ENCODE measurements at regions not wholly inside any gene's neighbourhood (a gene's known extent, or its start where the extent isn't known, plus 50 kb on each side); places are given as distances from the start of the nearest gene placed in this dataset.

DNA sequence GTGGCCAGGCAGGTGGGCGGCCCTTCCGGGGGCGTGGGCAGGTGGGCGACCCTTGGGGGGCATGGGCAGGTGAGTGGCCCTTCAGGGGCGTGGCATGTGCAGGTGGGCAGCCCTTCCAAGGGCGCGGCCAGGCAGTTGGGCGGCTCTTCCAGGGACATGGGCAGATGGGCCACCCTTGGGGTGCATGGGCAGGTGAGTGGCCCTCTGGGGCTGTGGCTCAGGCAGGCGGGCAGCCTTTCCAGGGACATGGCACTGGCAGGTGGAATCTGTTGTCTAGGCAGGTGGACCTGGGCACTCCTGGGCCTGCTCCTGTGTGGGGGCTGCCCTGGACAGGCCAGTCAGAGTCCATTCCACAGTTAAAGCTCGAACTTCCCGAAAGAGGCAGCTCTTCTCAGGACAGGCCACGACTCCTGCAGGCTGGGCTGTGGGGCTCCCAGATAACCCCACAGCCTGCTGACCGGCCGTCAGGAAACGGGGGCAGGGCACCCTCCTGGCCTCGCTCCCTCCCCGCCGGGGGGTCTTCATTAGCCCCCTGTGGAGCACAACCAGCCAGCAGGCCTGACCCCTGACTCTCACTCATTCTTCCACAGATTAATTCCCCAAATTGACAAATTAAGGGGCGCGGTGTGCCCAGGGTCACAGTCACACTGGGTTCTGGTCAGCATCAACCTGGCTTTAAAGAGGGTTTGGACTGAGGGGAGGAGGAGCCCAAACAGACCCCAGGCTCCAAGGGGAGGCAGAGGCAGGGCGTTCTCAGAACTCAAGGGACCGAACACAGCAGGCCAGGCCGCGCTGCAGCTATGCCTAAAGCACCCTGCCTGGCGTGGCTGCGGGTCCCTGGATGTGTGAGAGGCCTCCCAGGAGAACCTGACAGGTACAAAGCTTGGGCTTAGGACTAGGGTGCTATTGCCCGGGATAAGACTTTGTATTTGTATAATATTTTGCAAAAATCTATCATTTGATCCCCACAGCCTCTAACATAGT lies 130.0 kb downstream of the DLL1 start:
- no peak for DNase-seq (ENCODE audit: low read depth)

DNA sequence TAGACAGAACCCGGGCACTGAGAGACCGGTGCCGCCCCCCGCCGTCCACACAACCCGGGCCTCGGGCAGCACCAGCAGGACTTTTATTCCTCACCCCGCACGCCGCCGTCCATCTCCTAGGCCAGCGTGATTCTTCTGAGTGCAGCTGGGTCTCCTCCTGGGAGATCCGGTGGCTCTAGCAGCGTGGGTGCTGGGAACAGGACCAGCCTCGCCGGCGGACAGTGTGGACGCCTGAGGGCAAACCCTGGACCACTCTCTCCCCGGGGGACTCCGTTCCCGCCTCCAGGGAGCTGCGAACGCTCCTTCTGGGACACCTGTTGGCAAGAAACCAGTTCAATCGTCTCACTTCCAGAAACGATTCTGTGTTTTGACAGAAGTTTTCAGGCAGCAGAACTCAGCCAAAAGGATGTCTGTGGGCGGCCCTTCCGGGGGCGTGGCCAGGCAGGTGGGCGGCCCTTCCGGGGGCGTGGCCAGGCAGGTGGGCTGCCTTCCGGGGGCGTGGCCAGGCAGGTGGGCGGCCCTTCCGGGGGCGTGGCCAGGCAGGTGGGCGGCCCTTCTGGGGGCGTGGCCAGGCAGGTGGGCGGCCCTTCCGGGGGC lies 130.7 kb downstream of the DLL1 start:
- no peak for DNase-seq (ENCODE audit: low read depth)

DNA sequence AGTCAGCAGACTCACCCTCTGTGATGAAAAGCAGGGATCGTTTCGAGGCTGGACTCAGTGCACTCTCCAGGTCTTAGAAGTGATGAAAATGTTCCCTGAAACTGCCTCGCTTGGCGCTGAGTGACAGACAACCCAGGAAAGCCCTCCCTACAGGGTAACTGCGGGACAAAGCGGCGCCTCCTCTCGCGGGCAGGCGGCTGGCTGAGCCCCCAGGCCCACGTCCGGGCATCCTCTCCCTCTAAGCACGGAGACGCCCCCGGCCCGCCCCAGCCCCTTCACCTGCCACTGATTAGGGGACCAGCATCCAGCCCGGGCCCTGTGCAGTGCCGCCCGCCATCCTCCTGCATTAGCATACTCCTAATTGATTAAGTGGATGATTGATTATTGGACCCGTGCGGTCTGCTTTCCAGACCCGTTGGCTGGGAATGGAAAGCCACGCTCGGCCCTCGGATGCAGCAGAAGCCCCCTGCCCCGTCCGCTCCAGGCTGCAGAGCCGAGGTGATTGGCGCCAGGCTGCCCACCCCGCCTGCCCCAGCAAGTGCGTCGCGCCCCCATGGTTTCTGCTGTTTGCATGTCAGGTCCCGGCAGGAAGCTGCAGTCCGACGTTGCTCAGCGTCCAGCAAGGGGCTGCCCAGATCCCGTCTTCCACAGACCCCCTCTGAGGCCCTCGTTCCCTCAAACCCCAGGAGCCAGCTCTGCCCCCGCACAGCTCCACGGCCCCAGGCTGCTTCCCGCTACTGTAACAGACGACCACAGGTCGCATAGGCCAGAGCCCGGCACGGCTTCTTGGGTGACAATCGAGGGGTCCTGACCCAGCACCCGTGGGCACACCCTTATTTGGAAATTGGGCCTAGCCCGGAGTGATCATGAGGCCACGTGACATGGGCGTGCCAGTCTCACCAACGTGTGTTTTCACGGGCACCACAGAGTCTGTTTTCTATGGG lies 131.6 kb downstream of the DLL1 start:
- DNase-seq (ENCODE audit: low read depth), result no peak

DNA sequence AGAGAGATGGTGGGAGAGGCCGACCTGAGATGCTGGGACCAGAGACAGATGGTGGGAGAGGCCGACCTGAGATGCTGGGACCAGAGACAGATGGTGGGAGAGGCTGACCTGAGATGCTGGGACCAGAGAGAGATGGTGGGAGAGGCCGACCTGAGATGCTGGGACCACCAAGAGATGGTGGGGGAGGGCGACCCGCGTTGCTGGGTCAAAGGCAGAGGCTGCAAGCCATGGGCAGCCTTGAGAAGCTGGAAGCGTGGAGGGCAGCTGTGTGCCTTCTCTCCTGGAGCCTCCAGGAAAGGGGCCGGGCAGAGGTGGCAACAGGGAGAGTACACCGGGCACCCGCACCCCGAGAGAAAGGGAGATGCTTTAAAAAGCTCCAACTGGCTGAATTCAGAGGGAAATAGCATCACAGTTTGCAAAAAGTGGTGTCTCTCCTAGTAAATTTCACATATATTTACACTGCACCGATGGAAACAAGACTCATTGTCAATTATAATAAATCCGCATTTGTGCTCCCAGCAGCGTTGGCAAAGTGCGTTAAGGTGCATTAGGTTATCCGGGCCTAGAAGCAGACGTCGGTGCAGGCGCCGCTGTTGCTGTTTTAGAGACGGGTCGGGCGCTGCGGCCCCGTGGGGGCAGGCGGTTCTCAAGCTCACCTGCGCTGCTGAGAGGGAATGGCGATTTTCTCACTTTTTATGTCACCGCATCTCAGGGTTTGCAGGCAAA lies 132.4 kb downstream of the DLL1 start:
- no peak for DNase-seq (ENCODE audit: low read depth)

DNA sequence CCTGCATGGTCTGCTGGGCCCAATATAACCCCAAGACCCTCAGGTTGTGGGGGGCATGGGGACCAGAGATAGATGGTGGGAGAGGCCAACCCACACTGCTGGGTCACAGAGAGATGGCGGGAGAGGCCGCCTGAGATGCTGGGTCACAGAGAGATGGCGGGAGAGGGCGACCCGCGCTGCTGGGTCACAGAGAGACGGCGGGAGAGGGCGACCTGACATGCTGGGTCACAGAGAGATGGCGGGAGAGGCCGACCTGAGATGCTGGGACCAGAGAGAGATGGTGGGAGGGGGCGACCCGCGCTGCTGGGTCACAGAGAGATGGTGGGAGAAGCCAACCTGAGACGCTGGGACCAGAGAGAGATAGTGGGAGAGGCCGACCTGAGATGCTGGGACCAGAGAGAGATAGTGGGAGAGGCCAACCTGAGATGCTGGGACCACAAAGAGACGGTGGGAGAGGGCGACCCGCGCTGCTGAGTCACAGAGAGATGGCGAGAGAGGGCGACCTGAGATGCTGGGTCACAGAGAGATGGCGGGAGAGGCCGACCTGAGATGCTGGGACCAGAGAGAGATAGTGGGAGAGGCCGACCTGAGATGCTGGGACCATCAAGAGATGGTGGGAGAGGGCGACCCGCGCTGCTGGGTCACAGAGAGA lies 133.2 kb downstream of the DLL1 start:
- DNase-seq (ENCODE audit: low read depth), result no peak

DNA sequence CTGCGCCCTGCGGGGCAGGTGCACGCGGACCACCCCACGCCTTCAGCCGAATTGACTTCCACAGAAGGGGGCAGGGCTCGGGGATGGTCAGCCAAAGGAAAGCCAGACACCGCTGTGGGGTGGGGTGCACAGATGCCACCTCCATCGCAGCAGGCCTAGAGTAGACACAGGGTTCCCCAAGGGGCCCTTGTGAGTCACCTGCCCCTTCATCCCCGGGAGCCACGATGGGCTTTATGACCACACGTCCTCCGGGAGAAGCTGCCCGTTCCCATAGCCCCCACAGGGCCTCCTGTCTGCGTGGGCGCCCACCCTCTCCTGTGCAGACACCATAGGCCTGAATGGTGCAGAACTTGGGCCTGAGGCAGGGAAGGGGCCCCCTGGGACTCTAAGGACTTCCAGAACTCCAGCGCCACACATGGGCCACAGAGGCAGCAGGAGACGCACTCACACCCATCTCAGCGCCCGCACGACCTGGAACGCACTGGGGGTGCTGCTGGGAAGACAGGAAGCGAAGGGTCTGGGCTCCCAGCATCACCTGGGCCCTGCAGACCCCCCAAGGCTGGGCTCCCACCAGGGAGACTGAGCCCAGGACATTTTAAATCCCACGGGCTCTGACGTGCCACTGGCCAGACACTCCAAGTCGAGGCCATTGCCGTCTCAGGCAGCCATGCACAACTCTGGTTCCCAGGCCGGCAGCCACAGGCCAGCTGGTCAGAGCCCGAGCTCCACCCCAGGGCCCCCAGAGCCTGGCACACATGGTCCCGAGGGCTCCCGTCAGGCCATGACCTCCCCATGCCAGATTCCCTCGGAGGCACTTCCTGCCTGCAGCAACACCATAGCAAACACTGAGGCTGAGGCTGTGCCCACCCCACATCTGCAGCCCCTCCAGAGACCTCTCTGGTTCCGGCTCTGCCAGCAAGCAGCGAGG lies 134.2 kb downstream of the DLL1 start:
- no peak for DNase-seq (ENCODE audit: low read depth)

DNA sequence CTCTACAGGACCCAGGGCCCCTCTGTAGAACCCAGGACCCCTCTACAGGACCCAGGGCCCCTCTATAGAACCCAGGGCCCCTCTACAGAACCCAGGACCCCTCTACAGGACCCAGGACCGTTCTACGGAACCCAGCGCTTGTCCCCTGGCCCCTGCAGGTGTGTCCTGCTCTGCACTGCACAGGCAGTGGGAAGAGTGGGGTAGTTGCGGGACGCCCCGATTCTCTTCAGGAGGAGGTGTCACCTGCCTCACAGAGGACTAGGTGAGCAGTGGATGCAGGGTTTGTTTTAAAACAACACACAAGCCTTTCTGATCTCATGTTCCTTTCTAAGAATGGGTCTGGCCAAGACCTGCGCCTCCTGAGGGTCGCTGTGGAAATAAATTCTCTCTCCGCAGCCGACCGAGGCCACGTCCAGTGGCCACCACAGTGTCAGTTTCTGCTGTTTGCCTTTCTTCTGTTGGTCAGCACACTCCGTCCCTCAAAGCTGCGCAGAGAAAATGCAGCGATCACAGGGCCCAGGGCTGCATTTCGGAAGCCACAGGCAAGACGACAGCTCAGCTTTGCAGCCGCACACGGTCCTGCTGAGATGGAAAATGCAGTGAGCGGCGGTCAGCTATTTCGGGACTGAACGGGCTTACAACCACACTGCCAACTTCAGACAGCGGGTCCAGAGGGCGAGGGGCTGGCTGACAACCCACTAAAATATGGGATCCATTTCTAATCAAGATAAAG lies 135.2 kb downstream of the DLL1 start:
- no peak for DNase-seq (ENCODE audit: low read depth)

DNA sequence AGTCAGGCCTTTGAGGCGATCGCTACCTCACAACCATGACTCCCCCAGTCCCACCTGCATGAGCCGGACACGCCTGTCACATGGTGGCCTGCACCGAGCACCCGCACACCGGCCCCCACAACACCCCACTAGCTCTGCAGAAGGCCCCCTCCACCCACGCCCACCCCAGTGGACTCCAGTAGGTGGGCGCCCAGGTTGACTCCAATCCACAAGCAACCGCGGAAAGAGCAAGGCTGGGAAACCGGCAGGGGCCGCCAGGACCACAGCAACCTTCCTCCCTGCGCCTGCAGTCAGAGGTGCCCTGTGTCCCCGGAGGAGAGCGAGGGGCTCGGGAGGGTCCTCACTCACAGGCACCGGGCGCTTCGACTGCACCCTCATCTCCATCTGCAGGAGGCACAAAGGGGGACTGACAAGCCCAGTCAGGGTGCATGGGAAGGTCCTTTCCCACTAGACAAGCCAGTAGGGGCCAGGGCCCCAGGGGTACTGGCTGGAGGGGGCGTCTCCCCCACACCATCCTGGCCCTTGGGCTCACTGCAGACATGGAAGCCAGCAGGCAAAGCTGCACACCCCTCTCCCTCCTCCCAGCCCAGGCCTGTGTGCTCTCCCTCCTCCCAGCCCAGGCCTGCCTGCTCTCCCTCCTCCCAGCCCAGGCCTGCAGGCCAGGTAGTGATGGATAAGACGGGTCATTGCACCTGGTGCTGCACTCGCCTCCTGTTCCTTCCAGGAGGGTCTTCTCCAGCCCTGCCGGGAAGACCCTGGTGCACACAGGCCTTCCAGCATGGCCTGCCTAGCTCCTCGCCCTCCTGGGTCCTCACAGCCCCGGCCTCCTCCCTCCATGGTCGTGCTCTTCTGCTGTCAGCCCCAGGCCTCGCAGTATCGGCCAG lies 137.2 kb downstream of the DLL1 start:
- no peak for DNase-seq (ENCODE audit: low read depth)

DNA sequence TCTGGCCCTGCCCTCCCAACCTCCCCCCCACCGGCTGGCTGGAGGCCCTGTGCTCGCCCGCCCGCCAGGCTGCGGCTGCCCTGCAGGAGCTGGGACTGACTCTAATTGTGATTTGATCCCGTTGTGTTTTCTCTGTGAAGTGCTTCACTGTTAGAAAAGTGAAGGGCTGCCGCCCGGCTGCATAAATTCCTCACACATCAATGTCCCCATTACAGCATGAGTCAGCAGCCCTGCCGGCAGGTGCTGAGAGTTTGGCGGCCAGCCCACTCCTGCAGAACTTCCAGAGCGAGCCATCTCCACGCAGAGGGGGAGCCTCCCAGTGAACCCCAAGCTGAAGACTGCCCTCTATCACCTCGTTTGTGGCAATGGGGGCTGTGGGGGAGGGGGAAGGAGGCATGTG lies 137.9 kb downstream of the DLL1 start:
- DNase-seq (ENCODE audit: low read depth), result no peak

DNA sequence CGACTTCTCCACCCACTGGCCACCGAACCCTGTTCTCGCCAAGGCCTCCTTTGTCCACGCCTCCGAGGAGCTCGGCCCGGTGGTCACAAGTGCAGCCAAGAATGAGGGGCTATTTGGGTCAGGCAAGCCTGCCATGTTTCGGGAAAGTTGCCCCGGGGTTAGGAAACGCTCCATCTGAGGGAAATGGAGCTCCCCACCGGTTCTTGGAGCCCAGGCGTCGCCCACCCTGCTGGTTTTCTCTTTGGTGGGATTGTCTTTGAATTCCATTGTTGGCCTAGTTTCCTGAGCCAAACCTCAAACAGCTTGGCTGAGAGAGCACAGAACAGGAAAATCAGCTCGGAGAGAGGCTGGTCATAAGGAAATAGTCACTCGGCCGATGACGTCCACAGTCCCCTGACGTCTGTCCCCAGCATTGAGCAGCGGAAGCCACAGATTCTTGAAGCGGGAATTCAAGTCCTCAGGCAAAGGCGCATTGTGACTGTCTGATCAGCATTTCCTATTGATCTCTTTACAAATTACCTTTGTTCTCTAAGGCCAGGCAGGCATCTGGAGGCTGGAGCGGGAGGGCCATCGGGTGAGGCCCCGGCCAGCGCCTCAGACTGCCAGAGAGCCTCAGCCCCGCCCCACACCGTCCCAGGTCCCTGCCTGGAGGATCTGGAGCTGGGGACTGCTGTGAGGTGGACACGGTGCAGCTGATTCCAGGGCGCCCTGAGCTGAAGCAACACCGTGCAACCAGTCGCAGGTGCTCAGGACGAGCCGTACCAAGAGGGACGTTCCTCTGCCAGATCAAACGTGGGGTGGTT lies 138.6 kb downstream of the DLL1 start:
- no peak for DNase-seq (ENCODE audit: low read depth)

DNA sequence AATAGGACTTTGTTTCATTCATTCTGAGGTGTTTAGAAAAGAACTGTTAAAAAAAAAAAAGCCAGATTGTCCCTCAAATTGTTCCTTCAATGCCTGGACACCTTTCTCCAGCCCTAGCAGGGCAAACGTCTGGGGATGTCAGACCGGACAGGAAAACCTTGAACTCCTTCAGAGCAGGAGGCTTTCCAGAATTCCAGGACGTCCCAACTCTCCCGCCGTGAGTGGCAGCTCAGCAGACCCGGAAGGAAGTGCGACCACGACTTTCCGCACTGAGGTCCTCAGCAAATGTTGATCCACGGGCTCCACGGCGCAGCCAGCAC lies 139.1 kb downstream of the DLL1 start:
- DNase-seq (ENCODE audit: low read depth), result no peak

DNA sequence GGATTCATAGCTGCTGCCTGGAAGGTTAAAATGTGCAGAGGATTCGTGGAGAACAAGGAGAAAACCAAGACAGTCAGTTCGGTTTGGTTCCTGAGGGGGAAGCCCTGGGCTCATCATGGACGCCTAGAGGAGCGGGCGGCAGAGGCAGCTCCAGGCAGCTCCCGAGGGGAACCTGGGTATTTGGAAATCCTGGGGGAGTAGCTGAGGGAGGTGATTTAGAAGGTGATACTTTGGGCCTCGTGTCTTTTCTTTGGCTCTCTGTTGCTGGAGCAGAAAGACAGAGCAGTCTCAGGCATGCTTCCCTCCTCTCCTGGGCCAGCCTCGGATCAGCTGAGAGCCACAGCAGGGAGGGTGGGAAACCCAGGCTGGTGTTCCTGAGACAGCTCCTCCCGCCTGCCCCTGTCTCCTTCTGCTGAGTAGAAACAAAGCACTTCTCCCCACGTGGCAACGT lies 139.5 kb downstream of the DLL1 start:
- DNase-seq (ENCODE audit: low read depth), result no peak

DNA sequence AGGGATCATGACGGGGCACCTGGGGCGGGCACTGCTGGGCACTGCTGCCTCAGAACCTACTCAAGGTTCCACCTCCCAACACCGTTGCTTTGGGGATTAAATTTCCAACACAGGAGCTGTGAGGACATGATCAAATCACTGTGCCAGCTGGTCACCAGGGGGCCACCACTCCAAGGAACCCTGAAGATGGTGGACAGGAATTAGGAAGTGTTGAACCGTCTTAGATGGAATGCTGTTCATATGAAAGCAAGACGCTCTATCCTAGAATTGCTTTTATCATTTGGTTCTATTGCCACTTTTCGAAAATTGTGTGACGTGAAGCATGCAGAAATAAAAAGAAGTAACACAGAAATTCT lies 140.3 kb downstream of the DLL1 start:
- no peak for DNase-seq (ENCODE audit: low read depth)

DNA sequence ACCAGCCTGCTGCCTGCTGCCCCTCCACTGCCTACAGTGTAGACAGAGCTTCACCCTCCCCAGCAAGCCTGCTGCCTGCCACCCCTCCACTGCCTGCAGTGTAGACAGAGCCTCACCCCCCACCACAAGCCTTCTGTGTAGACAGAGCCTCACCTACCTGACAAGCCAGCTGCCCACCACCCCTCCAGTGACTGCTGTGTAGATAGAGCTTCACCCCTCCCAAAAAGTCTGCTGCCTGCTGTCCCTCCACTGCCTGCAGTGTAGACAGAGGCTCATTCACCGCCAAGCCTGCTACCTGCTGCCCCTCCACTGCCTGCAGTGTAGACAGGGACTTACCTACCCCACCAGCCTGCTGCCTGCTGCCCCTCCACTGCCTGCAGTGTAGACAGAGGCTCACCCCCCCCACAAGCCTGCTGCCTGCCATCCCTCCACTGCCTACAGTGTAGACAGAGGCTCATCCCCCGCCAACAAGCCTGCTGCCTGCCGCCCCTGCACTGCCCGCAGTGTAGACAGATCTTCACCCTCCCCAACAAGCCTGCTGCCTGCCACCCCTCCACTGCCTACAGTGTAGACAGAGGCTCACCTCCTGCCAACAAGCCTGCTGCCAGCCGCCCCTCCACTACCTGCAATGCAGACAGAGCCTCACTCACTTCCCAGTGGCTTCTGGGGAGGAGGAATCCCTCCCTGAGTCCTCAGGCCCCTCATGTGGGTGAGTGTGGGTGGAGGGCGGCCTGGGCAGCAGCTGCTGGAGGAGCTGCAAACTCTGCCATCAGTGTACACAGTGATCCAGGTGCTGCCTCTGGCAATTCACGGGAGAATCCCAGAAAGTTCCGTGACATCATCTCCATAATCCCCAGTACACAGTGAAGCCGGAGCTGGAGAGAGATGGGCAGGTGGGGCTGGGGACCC lies 140.9 kb downstream of the DLL1 start:
- no peak for DNase-seq (ENCODE audit: low read depth)

DNA sequence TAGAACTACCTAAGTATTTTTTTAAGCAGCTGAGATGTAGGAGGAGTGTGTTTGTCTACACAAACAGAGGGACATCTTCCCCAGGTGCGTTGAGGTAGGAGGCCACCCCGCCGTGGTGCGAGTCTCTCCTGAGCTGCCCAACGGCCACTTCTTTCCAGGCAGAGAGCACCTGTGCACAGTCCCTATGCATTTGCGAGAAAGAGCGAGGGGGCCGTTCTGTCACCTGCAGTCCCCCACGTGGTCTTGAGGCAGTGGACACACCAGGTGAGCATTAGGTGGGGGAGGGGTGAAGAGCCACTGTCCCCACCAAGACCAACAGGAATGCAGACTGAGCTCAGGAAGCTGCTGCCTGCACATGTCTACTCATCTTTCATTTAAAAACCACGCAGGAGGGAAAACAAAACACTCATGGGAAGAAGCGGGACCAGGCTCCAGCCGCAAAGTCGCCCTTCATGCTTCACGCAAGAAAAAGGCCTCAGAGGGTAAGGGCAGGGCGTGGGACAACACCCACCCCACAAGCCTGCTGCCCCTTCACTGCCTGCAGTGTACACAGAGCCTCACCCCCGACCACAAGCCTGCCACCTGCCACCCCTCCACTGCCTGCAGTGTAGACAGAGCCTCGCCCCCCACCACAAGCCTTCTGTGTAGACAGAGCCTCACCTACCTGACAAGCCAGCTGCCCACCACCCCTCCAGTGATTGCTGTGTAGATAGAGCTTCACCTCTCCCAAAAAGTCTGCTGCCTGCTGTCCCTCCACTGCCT lies 142.0 kb downstream of the DLL1 start:
- no peak for DNase-seq (ENCODE audit: low read depth)
